GM18505 (cell line): ENCODE measurements at regions not wholly inside any gene's neighbourhood (a gene's known extent, or its start where the extent isn't known, plus 50 kb on each side); places are given as distances from the start of the nearest gene placed in this dataset.

Experiments
- ATAC-seq: cut with Tn5 transposase; IDR thresholded peaks from one replicate; pipeline ENCODE4 v1.9.1; 2021; ENCODE audit not compliant: unreplicated experiment
- POLR2A ChIP-seq: IDR thresholded peaks from 4 replicates; pipeline ENCODE4 v1.6.1; 2011; ENCODE audit warnings: borderline replicate concordance; ENCODE audit not compliant: insufficient read depth, insufficient read length; ENCODE audit errors: extremely low read depth

DNA sequence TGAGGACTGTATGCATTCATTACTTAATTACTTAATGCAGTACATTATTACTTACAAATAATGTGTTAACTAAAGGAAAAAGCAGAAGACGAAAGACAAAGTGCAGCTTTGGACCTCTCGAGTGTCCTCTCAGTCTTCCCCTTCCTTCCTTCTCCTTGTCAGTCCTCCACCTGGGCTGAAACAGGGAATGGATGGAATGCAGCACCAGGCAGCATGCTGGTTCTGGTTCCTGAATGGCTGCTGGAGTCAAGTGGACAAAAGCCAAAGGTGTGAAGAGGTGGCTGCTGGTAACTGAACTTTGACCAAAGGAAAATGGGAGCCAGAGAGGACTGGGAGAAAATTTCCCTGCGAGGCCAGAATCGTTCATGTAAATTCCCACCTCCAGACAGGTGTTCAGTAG lies 179.5 kb downstream of the GPAM start:
- ATAC-seq = no peak

DNA sequence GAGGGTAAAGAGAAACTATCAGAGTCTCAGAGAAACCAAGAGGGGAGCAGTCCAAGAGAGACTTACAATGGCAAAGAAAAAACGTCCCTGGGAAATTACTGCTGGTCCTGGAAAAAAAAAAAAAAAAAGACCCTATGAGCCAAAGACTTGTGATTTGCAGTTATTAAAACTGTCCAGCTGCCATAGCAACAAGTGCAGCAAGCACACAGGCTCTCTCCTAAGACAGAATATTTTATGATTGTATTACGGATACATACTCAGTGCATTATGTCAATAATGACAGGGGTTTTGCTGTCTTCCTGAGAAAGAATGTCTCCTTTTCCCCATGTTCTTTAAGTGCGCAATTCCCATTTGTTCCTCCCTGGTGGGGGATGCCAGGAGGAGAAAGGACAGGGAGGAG lies 178.5 kb downstream of the GPAM start:
- ATAC-seq = no peak
- no peak for TF ChIP-seq POLR2A

More for the DNA sequence above, 179.5 kb downstream of the GPAM start:
- no peak for TF ChIP-seq POLR2A

DNA sequence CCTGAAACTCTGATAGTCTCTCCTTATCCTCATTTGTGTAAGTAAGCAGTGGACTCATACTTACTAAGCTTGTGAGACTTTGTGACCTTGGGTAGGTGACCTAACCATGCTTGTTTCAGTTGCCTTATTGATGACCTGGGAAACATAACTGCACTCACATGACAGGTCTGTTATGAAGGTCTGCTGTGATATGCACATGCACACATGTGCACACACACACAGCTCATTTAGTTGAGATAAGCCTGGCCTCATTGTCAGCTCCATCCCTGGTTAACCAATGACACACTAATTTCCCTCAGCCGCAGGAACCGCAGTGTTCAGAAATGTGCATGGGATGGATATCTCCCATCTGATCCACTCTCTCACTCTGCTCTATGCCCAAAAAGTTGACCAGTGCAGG lies 177.2 kb downstream of the GPAM start:
- TF ChIP-seq POLR2A = no peak
- no peak for ATAC-seq

DNA sequence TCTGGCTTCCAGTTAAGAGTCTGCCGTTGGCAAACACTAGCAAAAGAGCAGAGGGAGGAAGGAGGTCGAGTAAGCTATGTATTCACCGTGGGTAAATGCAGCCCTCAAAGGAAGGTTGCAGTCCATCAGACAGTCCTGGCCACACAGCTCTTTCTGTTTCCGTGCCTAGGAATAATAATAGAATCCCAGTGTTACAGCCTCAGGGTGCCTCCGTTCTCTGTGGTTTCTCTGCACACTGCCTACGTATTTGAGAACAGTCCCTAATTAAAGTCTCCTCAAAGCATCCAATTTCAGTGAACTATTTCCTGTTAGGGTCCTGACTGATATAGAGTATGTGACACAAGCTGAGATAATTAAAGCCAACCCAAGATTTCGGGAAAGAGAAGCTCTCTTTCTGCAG lies 176.7 kb downstream of the GPAM start:
- TF ChIP-seq POLR2A = no peak
- ATAC-seq = no peak

DNA sequence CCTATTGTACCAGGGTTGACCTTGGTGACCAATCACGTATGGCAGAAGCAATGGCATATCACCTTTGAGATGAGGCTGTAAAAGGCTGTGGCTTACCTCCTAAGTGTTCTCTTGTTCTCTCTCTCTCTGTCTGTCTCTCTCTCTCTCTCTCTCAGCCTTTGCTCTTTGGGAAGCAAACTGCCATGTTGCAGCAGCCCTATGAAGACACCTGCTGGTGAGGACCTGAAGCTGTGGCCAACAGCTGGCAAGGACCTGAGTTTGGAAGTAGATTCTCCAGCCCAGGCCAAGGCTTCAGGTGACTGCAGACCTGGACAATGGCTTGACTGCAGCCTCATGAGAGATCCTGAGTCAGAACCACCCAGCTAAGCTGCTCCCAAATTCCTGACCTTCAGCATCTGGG lies 161.4 kb downstream of the GPAM start:
- ATAC-seq = no peak
- TF ChIP-seq POLR2A = no peak

DNA sequence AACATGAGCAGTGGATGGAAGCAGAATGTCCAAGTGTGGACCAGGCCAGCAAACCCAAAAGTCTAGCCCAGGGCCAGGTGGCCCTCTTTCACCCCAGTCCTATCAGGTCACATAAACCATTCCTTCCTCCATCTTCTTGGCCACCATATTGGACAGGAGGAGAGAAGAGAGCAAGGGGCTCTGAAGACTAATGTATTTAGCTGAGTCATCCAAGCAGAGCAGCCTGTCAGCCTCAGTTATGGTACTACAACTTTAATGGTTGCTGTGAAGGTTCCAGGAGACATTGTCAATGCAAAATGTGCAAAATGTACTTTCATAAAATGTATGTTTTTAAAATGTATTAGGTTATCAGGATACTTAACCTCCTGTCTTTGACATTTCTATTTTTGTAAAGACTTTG lies 159.5 kb downstream of the GPAM start:
- ATAC-seq = no peak
- TF ChIP-seq POLR2A = no peak

DNA sequence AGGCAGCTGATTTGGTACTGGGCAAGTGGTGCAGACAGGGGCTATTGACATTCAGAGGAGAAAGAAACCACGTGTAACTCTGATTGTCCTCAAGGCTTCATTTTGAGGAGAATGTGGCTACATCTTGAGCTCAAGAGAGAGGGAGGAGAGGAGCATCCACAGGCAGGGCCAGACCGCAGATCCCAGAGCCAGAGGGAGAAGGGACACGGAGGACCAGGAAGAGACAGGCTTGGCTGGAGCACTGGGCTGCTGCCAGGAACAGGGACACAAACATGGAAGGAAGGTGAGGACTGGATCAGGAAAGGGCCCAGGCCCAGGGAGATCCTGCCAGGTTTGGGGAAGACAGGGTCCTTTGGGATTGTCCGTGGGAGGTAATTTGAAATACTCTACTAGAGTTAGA lies 158.3 kb downstream of the GPAM start:
- no peak for ATAC-seq
- TF ChIP-seq POLR2A = no peak

DNA sequence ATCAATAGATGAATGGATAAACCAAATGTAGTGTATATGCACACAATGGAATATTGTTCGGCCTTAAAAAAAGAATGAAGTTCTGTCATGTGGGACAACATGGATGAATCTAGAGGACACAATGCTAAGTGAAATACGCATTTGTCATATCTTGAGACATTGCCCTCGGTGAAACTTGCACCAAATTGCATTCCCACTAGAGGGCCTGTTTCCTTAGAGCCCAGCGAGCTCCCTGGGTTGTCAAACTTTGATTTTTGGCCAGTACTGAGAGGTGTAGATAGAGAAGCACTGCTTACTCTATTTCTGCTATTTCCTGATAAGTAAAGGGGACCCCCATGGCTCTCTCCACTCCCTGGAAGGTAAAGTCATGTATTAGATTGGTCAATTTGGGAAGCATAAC lies 157.1 kb downstream of the GPAM start:
- no peak for ATAC-seq
- TF ChIP-seq POLR2A = no peak

DNA sequence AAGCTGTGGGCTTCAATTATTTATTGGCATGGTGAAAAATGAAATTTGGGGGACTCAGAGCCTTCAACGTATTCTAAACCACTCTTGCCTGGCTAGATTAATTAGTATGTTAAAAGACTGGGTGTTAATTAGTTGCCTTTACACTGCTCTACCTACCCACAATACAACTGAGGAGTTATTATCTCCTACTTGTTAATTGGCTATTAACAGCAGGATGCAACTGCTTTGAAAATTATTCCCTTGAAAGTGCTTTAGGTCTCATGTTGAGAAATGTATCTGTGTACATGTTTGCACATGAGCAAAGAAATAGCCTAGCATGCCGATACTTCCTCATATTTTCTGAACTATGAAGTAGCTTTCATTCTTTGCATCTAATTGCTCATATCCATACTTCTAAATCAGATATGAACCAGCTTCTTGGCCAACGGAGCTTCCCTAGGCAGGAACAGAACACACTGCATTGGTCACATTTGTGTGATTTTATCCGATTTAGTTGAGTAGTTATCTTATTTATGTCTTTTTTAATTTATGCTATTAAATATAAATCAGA lies 155.8 kb downstream of the GPAM start:
- TF ChIP-seq POLR2A = no peak
- no peak for ATAC-seq

DNA sequence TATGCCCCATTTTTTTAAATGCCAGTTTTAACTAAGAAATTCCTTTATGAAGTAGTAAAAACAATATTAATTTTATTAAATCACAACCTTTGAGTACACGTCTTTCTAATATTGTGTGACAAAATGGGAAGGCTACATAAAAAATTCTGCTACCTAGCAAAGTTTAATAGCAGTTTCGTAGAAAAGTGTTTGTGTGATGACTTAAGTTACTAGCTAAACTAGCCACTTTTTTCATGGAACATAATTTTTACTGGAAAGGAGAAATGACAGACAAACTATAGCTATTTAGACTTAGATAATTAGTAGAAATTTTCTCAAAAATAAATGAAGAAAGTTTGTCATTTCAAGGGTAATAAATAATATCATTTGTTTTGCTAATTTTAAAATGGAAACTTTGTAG lies 153.1 kb downstream of the GPAM start:
- no peak for TF ChIP-seq POLR2A
- no peak for ATAC-seq

DNA sequence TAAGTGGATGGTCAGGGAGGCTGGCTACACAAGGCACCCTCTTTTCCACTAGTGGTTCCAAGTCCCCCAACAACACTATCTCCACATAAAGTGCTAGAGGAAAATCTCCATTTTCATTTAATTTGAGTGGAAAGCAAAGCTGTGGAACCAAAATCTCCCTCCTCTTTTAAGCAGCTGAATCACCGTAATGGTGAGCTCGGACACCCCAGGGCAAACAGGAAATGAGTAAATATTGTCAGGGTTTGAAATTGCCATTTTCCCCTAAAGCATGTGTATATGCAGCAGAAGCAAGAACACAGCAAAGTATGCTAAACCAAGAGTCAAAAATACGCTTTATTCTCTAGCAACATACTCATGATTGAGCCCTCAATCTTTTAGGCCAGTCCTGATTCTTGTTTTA lies 143.7 kb downstream of the GPAM start:
- ATAC-seq = no peak
- TF ChIP-seq POLR2A = no peak

DNA sequence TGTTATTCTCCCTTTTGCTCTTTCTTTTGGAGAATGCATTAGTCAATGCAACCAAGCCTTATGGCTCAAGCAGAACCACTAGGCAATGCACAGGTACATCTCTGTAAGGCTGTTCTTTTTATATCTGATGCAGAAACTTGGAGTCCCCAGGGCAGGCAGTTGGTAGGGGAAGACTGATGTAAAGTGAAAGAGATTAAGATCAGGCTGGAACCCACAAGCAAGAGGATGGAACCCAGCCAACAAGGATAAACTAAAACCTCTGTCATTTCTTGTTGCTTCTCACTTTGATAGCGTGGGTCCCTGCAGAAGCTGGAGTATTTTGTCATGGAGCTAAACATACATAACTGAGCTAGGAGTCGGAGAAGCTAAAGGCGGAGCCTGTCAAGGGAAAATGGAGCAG lies 142.9 kb downstream of the GPAM start:
- TF ChIP-seq POLR2A = no peak
- ATAC-seq = no peak

DNA sequence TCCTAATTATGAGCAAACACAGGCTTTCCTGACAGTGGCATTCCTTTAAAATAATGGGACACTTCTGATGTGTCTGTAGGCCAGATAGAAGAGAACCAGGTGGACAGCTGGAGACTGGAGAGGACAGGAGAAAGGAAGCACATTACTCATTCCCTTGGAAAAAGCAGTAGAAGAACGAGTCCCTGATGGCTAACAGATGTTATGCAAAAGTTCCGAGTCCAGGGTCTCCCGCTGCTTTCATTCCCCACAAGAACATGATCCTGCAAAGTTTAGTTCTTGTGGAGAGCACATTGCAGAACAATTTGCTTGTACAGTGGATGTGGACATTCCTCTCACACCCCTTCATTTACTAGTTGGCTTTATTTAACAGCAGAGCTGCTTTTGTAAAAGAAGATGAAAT lies 137.6 kb downstream of the GPAM start:
- TF ChIP-seq POLR2A = no peak
- ATAC-seq = no peak

DNA sequence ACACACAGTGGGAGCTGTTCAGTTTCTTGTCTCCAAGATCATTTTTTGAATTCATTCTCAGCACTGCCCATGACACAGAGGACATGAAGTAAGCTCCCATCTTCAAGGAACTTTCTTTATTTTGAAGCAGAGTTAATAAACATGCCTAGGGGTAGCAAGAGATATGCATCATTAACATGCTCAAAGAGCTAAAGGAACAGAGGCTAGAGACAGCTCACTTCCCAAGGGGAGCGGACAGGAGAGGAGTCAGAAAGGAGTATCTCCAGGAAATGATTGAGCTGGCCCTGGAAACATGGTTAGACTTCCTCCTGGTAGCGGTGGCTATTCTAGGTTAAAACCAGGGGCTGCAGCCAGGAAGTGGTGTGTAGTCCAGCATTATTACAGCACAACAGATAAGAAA lies 135.9 kb downstream of the GPAM start:
- no peak for ATAC-seq

DNA sequence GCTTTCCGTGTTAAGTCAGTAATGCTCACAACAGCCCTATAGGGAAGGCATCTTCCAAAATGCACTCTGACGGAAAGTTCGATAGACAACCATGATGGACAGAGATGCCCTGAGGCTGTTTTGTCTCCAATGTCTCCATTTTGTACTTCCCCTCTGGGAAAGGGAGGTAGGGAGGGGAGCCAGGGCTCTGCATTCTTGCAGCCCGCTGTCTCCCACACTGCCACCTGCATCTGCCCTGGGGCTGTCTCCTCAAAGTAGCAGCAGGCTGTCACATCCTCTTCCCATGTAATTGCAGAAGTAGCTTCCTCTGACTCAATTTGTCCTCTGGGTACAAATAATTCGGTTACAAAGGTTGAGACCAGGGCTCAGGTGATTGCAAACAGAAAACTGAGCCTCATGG lies 131.4 kb downstream of the GPAM start:
- ATAC-seq = no peak
- no peak for TF ChIP-seq POLR2A

More for the DNA sequence above, 135.9 kb downstream of the GPAM start:
- no peak for TF ChIP-seq POLR2A
